Endodermal cell (in vitro differentiated cells): ENCODE measurements at regions not wholly inside any gene's neighbourhood (a gene's known extent, or its start where the extent isn't known, plus 50 kb on each side); places are given as distances from the start of the nearest gene placed in this dataset.

Source experiments
- DNase-seq: peaks from one replicate; pipeline ENCODE4 v3.0.0-alpha.2; 2017
- H3K27ac ChIP-seq: 2 replicates; pipeline ENCODE4 v1.5.1; 2013; ENCODE audit warnings: mild to moderate bottlenecking, low read depth, low read length, moderate library complexity
- H3K27me3 ChIP-seq: 2 replicates; pipeline ENCODE4 v1.6.1; 2013; ENCODE audit warnings: mild to moderate bottlenecking, low read length, moderate library complexity; ENCODE audit not compliant: insufficient read depth, control insufficient read depth, poor library complexity, severe bottlenecking
- H3K36me3 ChIP-seq: 2 replicates; pipeline ENCODE4 v1.7.0; 2013; ENCODE audit warnings: mild to moderate bottlenecking, low read length, moderate library complexity; ENCODE audit not compliant: control insufficient read depth, insufficient read depth
- H3K4me1 ChIP-seq: one replicate; pipeline ENCODE4 v1.7.0; 2013; ENCODE audit warnings: low read length; ENCODE audit not compliant: control insufficient read depth, insufficient read depth
- H3K4me3 ChIP-seq: 2 replicates; pipeline ENCODE4 v1.5.1; 2013; ENCODE audit warnings: mild to moderate bottlenecking, low read length, moderate library complexity
- H3K9ac ChIP-seq: 2 replicates; pipeline ENCODE4 v1.6.1; 2013; ENCODE audit warnings: mild to moderate bottlenecking, low read length, moderate library complexity; ENCODE audit not compliant: poor library complexity, severe bottlenecking; ENCODE audit errors: extremely low read depth
- H3K9me3 ChIP-seq: 2 replicates; pipeline ENCODE4 v1.6.1; 2013; ENCODE audit warnings: mild to moderate bottlenecking, low read length, moderate library complexity; ENCODE audit not compliant: control insufficient read depth
- H3K27ac Mint-ChIP-seq: 2 replicates; pipeline ENCODE4 v1.8.0; 2020; ENCODE audit warnings: mixed read lengths
- H3K27me3 Mint-ChIP-seq: 2 replicates; pipeline ENCODE4 v1.8.0; 2021; ENCODE audit warnings: mild to moderate bottlenecking, mixed read lengths; ENCODE audit not compliant: insufficient read depth
- H3K36me3 Mint-ChIP-seq: 2 replicates; pipeline ENCODE4 v1.8.0; 2020; ENCODE audit warnings: low read depth, mixed read lengths
- H3K4me1 Mint-ChIP-seq: 2 replicates; pipeline ENCODE4 v1.8.0; 2020; ENCODE audit warnings: mixed read lengths
- H3K4me3 Mint-ChIP-seq: 2 replicates; pipeline ENCODE4 v1.8.0; 2020; ENCODE audit warnings: mild to moderate bottlenecking, moderate library complexity, mixed read lengths
- H3K9me3 Mint-ChIP-seq: 2 replicates; pipeline ENCODE4 v1.8.0; 2020; ENCODE audit warnings: mild to moderate bottlenecking, mixed read lengths
- CTCF ChIP-seq: fragments of 200-600 bp; sonication (generic); conservative IDR thresholded peaks from 2 replicates; pipeline ENCODE4 v1.5.0; 2021; ENCODE audit warnings: antibody characterized with exemption, mild to moderate bottlenecking
- WGBS, 2 experiments: methylation state at CpG; one replicate each; pipeline versions ENCODE4 v1.1.5 to v1.1.7; 2013; ENCODE audit warnings: missing lambda C conversion rate in 2 of 2, mixed read lengths in 1 of 2; ENCODE audit not compliant: insufficient coverage in 1 of 2, insufficient read length in 1 of 2; 5-methylcytosine and 5-hydroxymethylcytosine counted together

GRCh38 chr6:115691433-115691832, 369.3 kb downstream of the FRK start:
- Histone ChIP-seq H3K9me3 (no peaks in the 10 kb centered on the region), H3K4me3 (no peak overlapping the region), H3K27ac (no peak overlapping the region), H3K36me3 (no peaks in the 10 kb centered on the region), H3K4me1 (peaks cover 4% of the 10 kb centered on the region), H3K9ac (no peak overlapping the region), H3K27me3 (no peaks in the 10 kb centered on the region)
- no peaks in the 10 kb centered on the region for H3K27me3 Mint-ChIP-seq
- no peak for DNase-seq
- no peaks in the 10 kb centered on the region for H3K36me3 Mint-ChIP-seq
- no peaks in the 10 kb centered on the region for H3K4me1 Mint-ChIP-seq
- TF ChIP-seq CTCF: no peak
- H3K27ac Mint-ChIP-seq: no peak overlapping the region
- no peaks in the 10 kb centered on the region for H3K9me3 Mint-ChIP-seq
- H3K4me3 Mint-ChIP-seq: no peak overlapping the region

- Mint-ChIP-seq H3K9me3 (no peaks in the 10 kb centered on the region), H3K36me3 (no peaks in the 10 kb centered on the region), H3K27ac (no peak overlapping the region), H3K27me3 (no peaks in the 10 kb centered on the region), H3K4me1 (no peaks in the 10 kb centered on the region), H3K4me3 (no peak overlapping the region)
- no peak overlapping the region for H3K9ac ChIP-seq
- no peaks in the 10 kb centered on the region for H3K9me3 ChIP-seq
- no peaks in the 10 kb centered on the region for H3K27me3 ChIP-seq
- peaks cover 4% of the 10 kb centered on the region for H3K4me1 ChIP-seq
- no peak for TF ChIP-seq CTCF
- no peak overlapping the region for H3K27ac ChIP-seq
- H3K36me3 ChIP-seq: no peaks in the 10 kb centered on the region
- 81% methylated on average over 3 of the region's 3 CpGs; no CpG with 5 or more reads in 1 of the 2 experiments for WGBS, 2 experiments
- DNase-seq: no peak
- H3K4me3 ChIP-seq: no peak overlapping the region
Observed at GRCh38 chr6:115690854-115691253, 369.8 kb downstream of the FRK start.

- no peak for DNase-seq
- Histone ChIP-seq H3K27me3 (no peaks in the 10 kb centered on the region), H3K27ac (no peak overlapping the region), H3K36me3 (no peaks in the 10 kb centered on the region), H3K4me1 (no peaks in the 10 kb centered on the region), H3K9ac (no peak overlapping the region), H3K4me3 (no peak overlapping the region), H3K9me3 (no peaks in the 10 kb centered on the region)
- Mint-ChIP-seq H3K36me3 (no peaks in the 10 kb centered on the region), H3K27ac (no peak overlapping the region), H3K4me1 (no peaks in the 10 kb centered on the region), H3K9me3 (no peaks in the 10 kb centered on the region), H3K4me3 (no peak overlapping the region), H3K27me3 (peaks cover 3% of the 10 kb centered on the region)
- no peak for TF ChIP-seq CTCF
- WGBS, 2 experiments: 87 to 95% methylated on average over 4 to 5 of the region's 5 CpGs
Observed at GRCh38 chr6:115681978-115682775, 378.5 kb downstream of the FRK start.
